ENCODE measurements at regions not wholly inside any gene's neighbourhood (a gene's known extent, or its start where the extent isn't known, plus 50 kb on each side); places are given as distances from the start of the nearest gene placed in this dataset.

GRCh38 chr12:19008102-19008501 lies 121.4 kb upstream of the PLEKHA5 start:
- H3K23me2 ChIP-seq (ENCODE audit: low read depth, low read length): no peaks in the 10 kb centered on the region
- ChIA-PET CTCF (ENCODE audit: partially characterized antibody) (interaction anchor here (0.6 kb wide), 1 partner anchor 64 kb away, joined by 4 read pairs; no protein-coding TSS in a partner anchor), POLR2A (ENCODE audit: partially characterized antibody) (no interaction called here)
- no peak overlapping the region for H2BK12ac ChIP-seq (ENCODE audit: low read depth, low read length)
- H3K23ac ChIP-seq (ENCODE audit: insufficient read length): no peak overlapping the region
- H3K4ac ChIP-seq (replicated peaks; ENCODE audit: insufficient read length, low read depth, low read length): no peak overlapping the region
- H2BK120ac ChIP-seq (replicated peaks; ENCODE audit: low read depth, low read length): no peak overlapping the region
- no peak overlapping the region for H2BK5ac ChIP-seq (ENCODE audit: low read depth, low read length)
- no peak overlapping the region for H3K4me3 ChIP-seq (ENCODE audit: extremely low read depth in 1 of 4, insufficient read depth in 2 of 4, low read depth in 3 of 4, low read length in 4 of 4)
- no peak overlapping the region for H3K27ac ChIP-seq (ENCODE audit: low read depth, low read length)
- no peaks in the 10 kb centered on the region for H3K36me3 ChIP-seq (ENCODE audit: control insufficient read depth in 2 of 4, insufficient read depth in 4 of 4, low read length in 3 of 4)
- H3K9ac ChIP-seq (replicated peaks in 1 of 4; ENCODE audit: extremely low read depth in 1 of 4, low read depth in 3 of 4, low read length in 3 of 4): no peak overlapping the region
- H3K18ac ChIP-seq (ENCODE audit: extremely low read depth, low read length): no peak overlapping the region
- no peak overlapping the region for H2BK20ac ChIP-seq (ENCODE audit: low read length)
- H2AFZ ChIP-seq (ENCODE audit: low read length): no peak overlapping the region
- no peak overlapping the region for H3K56ac ChIP-seq (replicated peaks; ENCODE audit: insufficient read length, low read depth, low read length)
- H3K4me2 ChIP-seq (ENCODE audit: insufficient read depth in 1 of 2, low read depth in 2 of 2, low read length in 2 of 2): no peak overlapping the region
- H2AK5ac ChIP-seq (ENCODE audit: low read depth, low read length): no peak overlapping the region
- no peak for TF ChIP-seq CHD1 (IDR thresholded peaks at IDR 0.05; ENCODE audit: low read depth, low read length)
- no peak overlapping the region for H3K14ac ChIP-seq (ENCODE audit: insufficient read length)
- H4K5ac ChIP-seq (ENCODE audit: insufficient read length, low read depth, low read length): no peak overlapping the region
- no peak overlapping the region for H2BK15ac ChIP-seq (ENCODE audit: low read length)
- peaks cover 3 to 31% (median 17%) of the 10 kb centered on the region in 4 experiments; a peak in 6 of 7 replicates for H3K4me1 ChIP-seq (replicated peaks in 1 of 4; ENCODE audit: control insufficient read depth in 3 of 4, insufficient read depth in 4 of 4, low read length in 3 of 4)
- no peak overlapping the region for H4K91ac ChIP-seq (replicated peaks; ENCODE audit: insufficient read length, low read length)
- H4K8ac ChIP-seq (ENCODE audit: extremely low read depth, insufficient read depth, low read length): no peak overlapping the region
- 93% methylated on average over 2 of the region's 2 CpGs; no CpG with 5 or more reads in 1 of the 2 experiments for WGBS, 2 experiments (ENCODE audit: extremely low coverage in 1 of 2, insufficient coverage in 1 of 2, insufficient read length in 1 of 2, insufficient replicate concordance in 2 of 2, low coverage in 1 of 2, low lambda C conversion rate in 2 of 2, missing lambda C conversion rate in 1 of 2)
- DNase-seq (ENCODE audit: low read depth in 1 of 2, low spot score in 2 of 2): no peak
- no peaks in the 10 kb centered on the region for H3K27me3 ChIP-seq (replicated peaks in 1 of 4; ENCODE audit: control insufficient read depth in 3 of 4, extremely low read depth in 1 of 4, insufficient read depth in 3 of 4, low read length in 3 of 4)
- H3K79me2 ChIP-seq (ENCODE audit: control insufficient read depth in 1 of 2, insufficient read depth in 2 of 2, low read length in 2 of 2): no peaks in the 10 kb centered on the region
- no peaks in the 10 kb centered on the region for H3K9me3 ChIP-seq (ENCODE audit: insufficient read depth in 2 of 2, low read depth in 1 of 2, low read length in 1 of 2)
- no peak for FAIRE-seq
- no peaks in the 10 kb centered on the region for H4K20me1 ChIP-seq (replicated peaks in 1 of 2; ENCODE audit: control insufficient read depth in 1 of 2, insufficient read depth in 2 of 2, low read length in 2 of 2)
- no peaks in the 10 kb centered on the region for H3K79me1 ChIP-seq (ENCODE audit: low read depth, low read length)

Measured in H1 (cell line).